T47D (cell line): ENCODE measurements at regions not wholly inside any gene's neighbourhood (a gene's known extent, or its start where the extent isn't known, plus 50 kb on each side); places are given as distances from the start of the nearest gene placed in this dataset.

Source experiments
- DNase-seq, 2 experiments: peaks; one replicate each; pipeline versions ENCODE4 v3.0.0 to v3.0.0-alpha.2; 2011 to 2012; ENCODE audit warnings: low read depth in 1 of 2, low spot score in 1 of 2
- JUND ChIP-seq: IDR thresholded peaks from 2 replicates; pipeline ENCODE4 v1.6.1; 2012; ENCODE audit warnings: low read depth
- in situ Hi-C: cut with HindIII; loops from 2 replicates; pipeline ENCODE4 v1.10.0; 2016; ENCODE audit warnings: low sequenced_read_pairs, low pct_unique_long_range_greater_than_20kb

DNA sequence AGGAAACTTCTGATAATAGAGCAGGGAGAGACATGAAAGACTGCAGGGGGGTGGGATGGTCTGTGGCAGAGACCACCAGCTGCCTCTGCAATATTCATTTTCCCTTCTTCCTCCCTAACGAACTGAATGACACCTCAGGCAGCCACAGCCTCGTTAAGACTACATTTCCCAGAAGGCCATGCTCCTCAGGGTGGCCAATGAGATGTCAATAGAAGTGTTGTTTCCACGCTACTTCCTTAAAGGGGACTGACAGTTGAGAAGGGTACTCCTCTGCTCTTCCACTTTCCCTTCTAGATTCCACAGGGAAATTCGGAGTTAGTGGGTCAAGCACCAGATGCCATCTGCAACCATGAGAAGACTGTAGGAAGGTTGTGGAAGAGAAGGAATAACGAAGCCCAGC, 52.0 kb upstream of the DAPK1 start:
- TF ChIP-seq JUND, result no peak

DNA sequence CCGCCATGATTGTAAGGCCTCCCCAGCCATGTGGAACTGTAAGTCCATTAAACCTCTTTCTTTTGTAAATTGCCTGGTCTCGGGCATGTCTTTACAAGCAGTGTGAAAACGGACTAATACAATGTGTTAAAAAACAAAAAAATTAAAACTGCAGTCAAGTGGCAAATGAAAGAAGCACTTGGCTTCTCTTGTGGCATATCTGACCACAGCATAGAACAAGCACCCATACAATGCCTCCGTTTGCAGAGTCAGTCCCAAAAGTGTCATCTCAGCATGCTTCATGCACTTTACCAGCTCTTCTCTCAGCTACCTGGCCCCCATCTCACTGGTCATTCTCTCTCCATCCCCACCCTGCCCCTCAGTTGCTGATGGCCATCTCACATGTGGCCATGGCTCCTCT, 51.1 kb upstream of the DAPK1 start:
- in situ Hi-C loops, result no loop called here
- no peak for DNase-seq
- TF ChIP-seq JUND, result no peak

More for the DNA sequence above, 52.0 kb upstream of the DAPK1 start:
- DNase-seq, result peak; percentile 35 to 60
- in situ Hi-C loops, result no loop called here

DNA sequence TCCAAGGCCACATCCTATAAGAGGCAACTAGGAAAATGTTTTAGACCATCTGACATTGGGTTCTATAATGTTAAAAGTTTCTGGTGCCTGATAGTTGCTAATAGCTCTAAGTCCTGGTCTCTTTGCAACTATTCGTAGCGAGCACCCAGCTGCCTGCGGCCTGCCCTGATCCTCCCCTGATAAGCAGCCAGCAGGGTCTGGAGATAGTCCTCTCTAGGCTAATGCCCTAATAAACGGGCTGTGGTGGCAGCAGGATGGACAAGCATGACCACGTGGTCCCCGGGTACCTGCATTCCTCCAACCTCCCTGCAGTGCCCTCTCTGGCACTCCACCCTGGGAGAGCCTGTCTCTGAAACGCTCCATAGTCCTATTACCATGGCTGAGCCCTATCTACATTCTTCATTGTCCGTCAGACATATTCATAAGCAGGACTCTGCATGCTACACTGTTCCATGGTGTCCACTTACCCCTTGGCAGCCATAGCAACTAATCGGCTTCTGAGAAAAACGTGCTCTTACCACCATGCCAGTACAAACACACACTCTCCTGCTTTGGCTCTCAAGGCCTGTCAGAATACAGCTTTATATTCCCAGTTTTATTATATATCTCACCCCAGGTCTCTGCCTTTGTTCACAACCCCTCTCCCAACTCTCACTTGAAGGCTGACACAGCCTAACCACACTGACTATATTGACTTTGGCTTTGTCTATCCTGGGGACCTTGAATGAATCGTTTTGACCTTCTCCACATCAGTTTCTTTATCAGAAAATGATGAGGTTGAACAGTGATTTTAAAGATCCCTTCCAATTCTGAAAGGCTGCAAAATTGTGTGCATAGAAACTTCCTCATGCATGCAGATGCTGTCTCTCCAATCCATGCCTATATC, 49.9 kb upstream of the DAPK1 start:
- no peak for TF ChIP-seq JUND
- DNase-seq, result no peak
- in situ Hi-C loops, result no loop called here
